ENCODE measurements at regions not wholly inside any gene's neighbourhood (a gene's known extent, or its start where the extent isn't known, plus 50 kb on each side); places are given as distances from the start of the nearest gene placed in this dataset.

DNA sequence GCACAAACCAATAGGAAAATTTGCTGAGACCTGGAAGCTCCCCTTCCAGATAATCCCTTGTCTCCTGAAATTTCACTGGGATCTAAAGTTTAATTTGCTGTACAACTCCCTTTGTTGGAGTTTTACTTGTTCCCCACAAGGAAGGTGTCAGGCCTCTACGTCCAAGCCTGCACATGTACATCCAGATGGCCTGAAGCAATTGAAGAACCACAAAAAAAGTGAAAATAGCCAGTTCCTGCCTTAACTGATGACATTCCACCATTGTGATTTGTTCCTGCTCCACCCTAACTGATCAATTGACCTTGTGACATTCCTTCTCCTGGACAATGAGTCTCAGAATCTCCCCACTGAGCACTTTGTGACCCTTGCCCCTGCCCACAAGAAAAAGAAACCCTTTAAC lies 716.0 kb upstream of the PCDH20 start:
- Histone ChIP-seq H3K36me3 (ENCODE audit: control insufficient read depth in 4 of 4, insufficient read depth in 3 of 4, low read depth in 1 of 4, low read length in 3 of 4) (no peaks in the 10 kb centered on the region), H3K27me3 (ENCODE audit: control insufficient read depth in 4 of 4, insufficient read depth in 4 of 4, low read length in 3 of 4) (no peaks in the 10 kb centered on the region), H3K4me1 (ENCODE audit: control insufficient read depth in 4 of 4, insufficient read depth in 4 of 4, low read length in 3 of 4) (no peaks in the 10 kb centered on the region), H3K9me3 (ENCODE audit: control insufficient read depth in 4 of 4, low read length in 3 of 4) (no peaks in the 10 kb centered on the region), H3K27ac (ENCODE audit: low read depth in 1 of 2, low read length in 2 of 2) (no peak overlapping the region), H3K9ac (ENCODE audit: low read depth in 1 of 2, low read length in 2 of 2) (no peak overlapping the region), H3K4me3 (ENCODE audit: low read depth in 1 of 3, low read length in 3 of 3) (no peak overlapping the region)
- TF ChIP-seq NR2F2 (IDR thresholded peaks at IDR 0.05) (no peak), EGR1 (IDR thresholded peaks at IDR 0.05; ENCODE audit: low read depth in 2 of 2) (no peak), HNF4A (conservative IDR thresholded peaks at IDR 0.05) (no peak), RXRA (IDR thresholded peaks at IDR 0.05) (no peak), HNF4G (IDR thresholded peaks at IDR 0.05) (no peak), RAD21 (IDR thresholded peaks at IDR 0.05) (no peak), GABPA (IDR thresholded peaks at IDR 0.05 in 1 of 2, conservative IDR thresholded peaks at IDR 0.05 in 1 of 2) (no peak), TAF1 (conservative IDR thresholded peaks at IDR 0.05) (no peak), FOXA2 (IDR thresholded peaks at IDR 0.05) (no peak)
- TF ChIP-seq, protein P1, sequence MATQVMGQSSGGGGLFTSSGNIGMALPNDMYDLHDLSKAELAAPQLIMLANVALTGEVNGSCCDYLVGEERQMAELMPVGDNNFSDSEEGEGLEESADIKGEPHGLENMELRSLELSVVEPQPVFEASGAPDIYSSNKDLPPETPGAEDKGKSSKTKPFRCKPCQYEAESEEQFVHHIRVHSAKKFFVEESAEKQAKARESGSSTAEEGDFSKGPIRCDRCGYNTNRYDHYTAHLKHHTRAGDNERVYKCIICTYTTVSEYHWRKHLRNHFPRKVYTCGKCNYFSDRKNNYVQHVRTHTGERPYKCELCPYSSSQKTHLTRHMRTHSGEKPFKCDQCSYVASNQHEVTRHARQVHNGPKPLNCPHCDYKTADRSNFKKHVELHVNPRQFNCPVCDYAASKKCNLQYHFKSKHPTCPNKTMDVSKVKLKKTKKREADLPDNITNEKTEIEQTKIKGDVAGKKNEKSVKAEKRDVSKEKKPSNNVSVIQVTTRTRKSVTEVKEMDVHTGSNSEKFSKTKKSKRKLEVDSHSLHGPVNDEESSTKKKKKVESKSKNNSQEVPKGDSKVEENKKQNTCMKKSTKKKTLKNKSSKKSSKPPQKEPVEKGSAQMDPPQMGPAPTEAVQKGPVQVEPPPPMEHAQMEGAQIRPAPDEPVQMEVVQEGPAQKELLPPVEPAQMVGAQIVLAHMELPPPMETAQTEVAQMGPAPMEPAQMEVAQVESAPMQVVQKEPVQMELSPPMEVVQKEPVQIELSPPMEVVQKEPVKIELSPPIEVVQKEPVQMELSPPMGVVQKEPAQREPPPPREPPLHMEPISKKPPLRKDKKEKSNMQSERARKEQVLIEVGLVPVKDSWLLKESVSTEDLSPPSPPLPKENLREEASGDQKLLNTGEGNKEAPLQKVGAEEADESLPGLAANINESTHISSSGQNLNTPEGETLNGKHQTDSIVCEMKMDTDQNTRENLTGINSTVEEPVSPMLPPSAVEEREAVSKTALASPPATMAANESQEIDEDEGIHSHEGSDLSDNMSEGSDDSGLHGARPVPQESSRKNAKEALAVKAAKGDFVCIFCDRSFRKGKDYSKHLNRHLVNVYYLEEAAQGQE (IDR thresholded peaks at IDR 0.05), result no peak
- TF ChIP-seq, protein P2, sequence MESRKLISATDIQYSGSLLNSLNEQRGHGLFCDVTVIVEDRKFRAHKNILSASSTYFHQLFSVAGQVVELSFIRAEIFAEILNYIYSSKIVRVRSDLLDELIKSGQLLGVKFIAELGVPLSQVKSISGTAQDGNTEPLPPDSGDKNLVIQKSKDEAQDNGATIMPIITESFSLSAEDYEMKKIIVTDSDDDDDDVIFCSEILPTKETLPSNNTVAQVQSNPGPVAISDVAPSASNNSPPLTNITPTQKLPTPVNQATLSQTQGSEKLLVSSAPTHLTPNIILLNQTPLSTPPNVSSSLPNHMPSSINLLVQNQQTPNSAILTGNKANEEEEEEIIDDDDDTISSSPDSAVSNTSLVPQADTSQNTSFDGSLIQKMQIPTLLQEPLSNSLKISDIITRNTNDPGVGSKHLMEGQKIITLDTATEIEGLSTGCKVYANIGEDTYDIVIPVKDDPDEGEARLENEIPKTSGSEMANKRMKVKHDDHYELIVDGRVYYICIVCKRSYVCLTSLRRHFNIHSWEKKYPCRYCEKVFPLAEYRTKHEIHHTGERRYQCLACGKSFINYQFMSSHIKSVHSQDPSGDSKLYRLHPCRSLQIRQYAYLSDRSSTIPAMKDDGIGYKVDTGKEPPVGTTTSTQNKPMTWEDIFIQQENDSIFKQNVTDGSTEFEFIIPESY (IDR thresholded peaks at IDR 0.05), result no peak
- TF ChIP-seq, protein P3, sequence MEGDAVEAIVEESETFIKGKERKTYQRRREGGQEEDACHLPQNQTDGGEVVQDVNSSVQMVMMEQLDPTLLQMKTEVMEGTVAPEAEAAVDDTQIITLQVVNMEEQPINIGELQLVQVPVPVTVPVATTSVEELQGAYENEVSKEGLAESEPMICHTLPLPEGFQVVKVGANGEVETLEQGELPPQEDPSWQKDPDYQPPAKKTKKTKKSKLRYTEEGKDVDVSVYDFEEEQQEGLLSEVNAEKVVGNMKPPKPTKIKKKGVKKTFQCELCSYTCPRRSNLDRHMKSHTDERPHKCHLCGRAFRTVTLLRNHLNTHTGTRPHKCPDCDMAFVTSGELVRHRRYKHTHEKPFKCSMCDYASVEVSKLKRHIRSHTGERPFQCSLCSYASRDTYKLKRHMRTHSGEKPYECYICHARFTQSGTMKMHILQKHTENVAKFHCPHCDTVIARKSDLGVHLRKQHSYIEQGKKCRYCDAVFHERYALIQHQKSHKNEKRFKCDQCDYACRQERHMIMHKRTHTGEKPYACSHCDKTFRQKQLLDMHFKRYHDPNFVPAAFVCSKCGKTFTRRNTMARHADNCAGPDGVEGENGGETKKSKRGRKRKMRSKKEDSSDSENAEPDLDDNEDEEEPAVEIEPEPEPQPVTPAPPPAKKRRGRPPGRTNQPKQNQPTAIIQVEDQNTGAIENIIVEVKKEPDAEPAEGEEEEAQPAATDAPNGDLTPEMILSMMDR (IDR thresholded peaks at IDR 0.05; ENCODE audit: low read depth, low read length, missing input control), result no peak
- TF ChIP-seq, protein P4, sequence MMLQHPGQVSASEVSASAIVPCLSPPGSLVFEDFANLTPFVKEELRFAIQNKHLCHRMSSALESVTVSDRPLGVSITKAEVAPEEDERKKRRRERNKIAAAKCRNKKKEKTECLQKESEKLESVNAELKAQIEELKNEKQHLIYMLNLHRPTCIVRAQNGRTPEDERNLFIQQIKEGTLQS (IDR thresholded peaks at IDR 0.05), result no peak
- DNase-seq (ENCODE audit: low spot score), result no peak
- 29% methylated on average over 1 of the region's 1 CpG for WGBS

DNA sequence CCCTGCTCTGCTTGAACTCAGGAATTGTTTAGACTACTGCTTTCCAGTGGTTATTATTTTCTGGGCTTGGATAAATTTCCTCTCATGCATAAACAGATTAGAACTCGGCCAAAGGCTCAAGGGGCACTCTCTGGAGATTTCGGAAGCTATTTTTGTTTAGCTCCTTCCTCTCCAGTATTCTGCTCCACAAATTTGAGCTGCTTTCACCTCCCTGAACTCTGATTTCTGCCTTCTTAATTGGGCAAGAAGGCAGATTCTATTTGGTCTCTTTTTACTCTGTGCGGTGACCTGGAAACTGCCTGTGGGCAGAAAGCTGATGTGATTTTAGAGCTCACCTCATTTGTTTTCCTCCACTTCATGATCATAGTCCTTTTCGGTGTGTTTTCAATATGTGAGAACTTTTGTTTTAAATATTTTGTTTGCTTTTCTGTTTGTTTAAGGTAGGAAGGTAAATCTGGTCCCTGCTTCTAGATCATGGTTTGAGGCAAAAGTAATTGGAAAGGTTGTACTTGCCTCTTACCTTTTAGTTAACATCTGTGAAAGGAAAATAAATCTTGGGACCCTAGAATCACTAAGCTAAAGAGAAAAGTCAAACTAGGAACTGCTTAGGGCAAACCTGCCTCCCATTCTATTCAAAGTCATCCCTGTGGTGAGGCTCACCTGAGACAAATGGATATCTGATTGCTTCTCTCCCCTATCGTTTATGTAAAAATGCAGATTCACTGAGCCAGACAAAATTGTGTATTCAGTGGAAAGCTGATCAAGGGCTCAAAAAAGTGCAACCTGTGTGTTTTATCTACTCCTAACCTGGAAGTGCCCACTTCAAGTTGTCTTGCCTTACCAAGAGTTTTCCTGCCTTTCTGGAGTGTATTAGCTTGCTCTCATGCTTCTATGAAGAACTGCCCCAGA lies 714.7 kb upstream of the PCDH20 start:
- H3K27ac ChIP-seq (ENCODE audit: low read depth in 1 of 2, low read length in 2 of 2), result no peak overlapping the region
- H3K4me3 ChIP-seq (ENCODE audit: low read depth in 1 of 3, low read length in 3 of 3), result no peak overlapping the region
- no peaks in the 10 kb centered on the region for H3K27me3 ChIP-seq (ENCODE audit: control insufficient read depth in 4 of 4, insufficient read depth in 4 of 4, low read length in 3 of 4)
- DNase-seq (ENCODE audit: low spot score), result no peak
- no peak overlapping the region for H3K9ac ChIP-seq (ENCODE audit: low read depth in 1 of 2, low read length in 2 of 2)
- H3K4me1 ChIP-seq (ENCODE audit: control insufficient read depth in 4 of 4, insufficient read depth in 4 of 4, low read length in 3 of 4), result no peaks in the 10 kb centered on the region
- WGBS, result 58% methylated on average over 5 of the region's 5 CpGs
- no peaks in the 10 kb centered on the region for H3K9me3 ChIP-seq (ENCODE audit: control insufficient read depth in 4 of 4, low read length in 3 of 4)
- H3K36me3 ChIP-seq (ENCODE audit: control insufficient read depth in 4 of 4, insufficient read depth in 3 of 4, low read depth in 1 of 4, low read length in 3 of 4), result no peaks in the 10 kb centered on the region
- TF ChIP-seq HNF4G (IDR thresholded peaks at IDR 0.05) (no peak), SP1 (IDR thresholded peaks at IDR 0.05) (no peak), YY1 (IDR thresholded peaks at IDR 0.05) (no peak), TAF1 (conservative IDR thresholded peaks at IDR 0.05) (no peak), FOXA2 (IDR thresholded peaks at IDR 0.05) (no peak), RXRA (IDR thresholded peaks at IDR 0.05) (no peak), GABPA (IDR thresholded peaks at IDR 0.05 in 1 of 2, conservative IDR thresholded peaks at IDR 0.05 in 1 of 2) (no peak), NR2F2 (IDR thresholded peaks at IDR 0.05) (no peak), HNF4A (conservative IDR thresholded peaks at IDR 0.05) (no peak)
- TF ChIP-seq, protein P2 (IDR thresholded peaks at IDR 0.05), result no peak
- TF ChIP-seq, protein P1 (IDR thresholded peaks at IDR 0.05), result no peak
- TF ChIP-seq, protein P5, sequence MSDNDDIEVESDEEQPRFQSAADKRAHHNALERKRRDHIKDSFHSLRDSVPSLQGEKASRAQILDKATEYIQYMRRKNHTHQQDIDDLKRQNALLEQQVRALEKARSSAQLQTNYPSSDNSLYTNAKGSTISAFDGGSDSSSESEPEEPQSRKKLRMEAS (IDR thresholded peaks at IDR 0.05), result no peak

All from liver (tissue), 8 donors.